ENCODE measurements at regions not wholly inside any gene's neighbourhood (a gene's known extent, or its start where the extent isn't known, plus 50 kb on each side); places are given as distances from the start of the nearest gene placed in this dataset.

- Histone ChIP-seq H3K4me1 (replicated peaks in 1 of 4; ENCODE audit: control insufficient read depth in 3 of 4, insufficient read depth in 4 of 4, low read length in 3 of 4) (no peaks in the 10 kb centered on the region), H3K14ac (ENCODE audit: insufficient read length) (no peak overlapping the region), H3K9me3 (ENCODE audit: insufficient read depth in 2 of 2, low read depth in 1 of 2, low read length in 1 of 2) (no peaks in the 10 kb centered on the region), H3K4me3 (ENCODE audit: extremely low read depth in 1 of 4, insufficient read depth in 2 of 4, low read depth in 3 of 4, low read length in 4 of 4) (no peak overlapping the region), H3K27me3 (replicated peaks in 1 of 4; ENCODE audit: control insufficient read depth in 3 of 4, extremely low read depth in 1 of 4, insufficient read depth in 3 of 4, low read length in 3 of 4) (peaks cover 0 to 1% (median 0%) of the 10 kb centered on the region in 4 experiments; a peak in 1 of 7 replicates), H3K27ac (ENCODE audit: low read depth, low read length) (no peak overlapping the region), H2AK5ac (ENCODE audit: low read depth, low read length) (no peak overlapping the region), H2BK15ac (ENCODE audit: low read length) (no peak overlapping the region), H3K4ac (replicated peaks; ENCODE audit: insufficient read length, low read depth, low read length) (no peak overlapping the region), H2AFZ (ENCODE audit: low read length) (no peak overlapping the region), H2BK120ac (replicated peaks; ENCODE audit: low read depth, low read length) (no peak overlapping the region), H3K79me2 (ENCODE audit: control insufficient read depth in 1 of 2, insufficient read depth in 2 of 2, low read length in 2 of 2) (no peaks in the 10 kb centered on the region), H2BK5ac (ENCODE audit: low read depth, low read length) (no peak overlapping the region), H3K56ac (replicated peaks; ENCODE audit: insufficient read length, low read depth, low read length) (no peak overlapping the region), H4K5ac (ENCODE audit: insufficient read length, low read depth, low read length) (no peak overlapping the region), H3K79me1 (ENCODE audit: low read depth, low read length) (no peaks in the 10 kb centered on the region), H3K23ac (ENCODE audit: insufficient read length) (no peak overlapping the region), H4K91ac (replicated peaks; ENCODE audit: insufficient read length, low read length) (no peak overlapping the region), H4K20me1 (replicated peaks in 1 of 2; ENCODE audit: control insufficient read depth in 1 of 2, insufficient read depth in 2 of 2, low read length in 2 of 2) (no peaks in the 10 kb centered on the region), H3K23me2 (ENCODE audit: low read depth, low read length) (no peaks in the 10 kb centered on the region), H4K8ac (ENCODE audit: extremely low read depth, insufficient read depth, low read length) (no peak overlapping the region), H3K9ac (replicated peaks in 1 of 4; ENCODE audit: extremely low read depth in 1 of 4, low read depth in 3 of 4, low read length in 3 of 4) (no peak overlapping the region), H3K4me2 (ENCODE audit: insufficient read depth in 1 of 2, low read depth in 2 of 2, low read length in 2 of 2) (no peak overlapping the region), H2BK12ac (ENCODE audit: low read depth, low read length) (no peak overlapping the region), H2BK20ac (ENCODE audit: low read length) (no peak overlapping the region), H3K36me3 (ENCODE audit: control insufficient read depth in 2 of 4, insufficient read depth in 4 of 4, low read length in 3 of 4) (no peaks in the 10 kb centered on the region), H3K18ac (ENCODE audit: extremely low read depth, low read length) (no peak overlapping the region)
- no peak for FAIRE-seq
- TF ChIP-seq SAP30 (IDR thresholded peaks at IDR 0.05; ENCODE audit: insufficient read depth, insufficient replicate concordance, low read length) (no peak), SIX5 (IDR thresholded peaks at IDR 0.05; ENCODE audit: low read depth, low read length) (no peak), TAF1 (IDR thresholded peaks at IDR 0.05; ENCODE audit: low read depth, low read length) (no peak), KDM1A (IDR thresholded peaks at IDR 0.05; ENCODE audit: borderline replicate concordance, low read length) (no peak), MAX (IDR thresholded peaks at IDR 0.05) (no peak)
- CTCF ChIA-PET (ENCODE audit: partially characterized antibody) = no interaction called here
- WGBS, 2 experiments (ENCODE audit: extremely low coverage in 1 of 2, insufficient coverage in 1 of 2, insufficient read length in 1 of 2, insufficient replicate concordance in 2 of 2, low coverage in 1 of 2, low lambda C conversion rate in 2 of 2, missing lambda C conversion rate in 1 of 2) = 82% methylated on average over 1 of the region's 1 CpG; no CpG with 5 or more reads in 1 of the 2 experiments
- POLR2A ChIA-PET (ENCODE audit: partially characterized antibody) = no interaction called here
- no peak for DNase-seq (ENCODE audit: low read depth in 1 of 2, low spot score in 2 of 2)
Measured at GRCh38 chr5:13143630-13144029, 800.9 kb downstream of the DNAH5 start.

Measured in H1 (cell line).